ENCODE measurements at regions not wholly inside any gene's neighbourhood (a gene's known extent, or its start where the extent isn't known, plus 50 kb on each side); places are given as distances from the start of the nearest gene placed in this dataset.

DNA sequence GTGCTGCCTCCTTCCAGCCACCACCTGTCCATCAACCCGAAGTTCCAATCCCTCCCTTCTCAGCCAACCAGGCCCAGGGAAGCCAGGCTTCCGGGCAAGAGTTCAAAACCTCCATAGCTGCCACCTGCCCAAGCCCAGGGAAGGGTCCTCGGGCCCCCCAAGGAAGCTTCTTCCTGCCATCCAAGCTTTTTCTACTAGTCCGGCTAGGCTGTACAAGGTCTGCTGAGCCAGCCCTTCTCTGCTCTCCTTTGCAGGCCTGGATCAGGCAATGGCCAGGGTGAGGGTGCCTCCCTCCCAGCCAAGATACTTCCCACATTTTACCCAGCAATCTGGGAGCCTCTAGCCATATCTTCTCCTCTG is 96.2 kb downstream of the PJA1 start:
- no peak overlapping the region for H3K27ac ChIP-seq (ENCODE audit: low read depth in 1 of 2, low read length in 2 of 2)

DNA sequence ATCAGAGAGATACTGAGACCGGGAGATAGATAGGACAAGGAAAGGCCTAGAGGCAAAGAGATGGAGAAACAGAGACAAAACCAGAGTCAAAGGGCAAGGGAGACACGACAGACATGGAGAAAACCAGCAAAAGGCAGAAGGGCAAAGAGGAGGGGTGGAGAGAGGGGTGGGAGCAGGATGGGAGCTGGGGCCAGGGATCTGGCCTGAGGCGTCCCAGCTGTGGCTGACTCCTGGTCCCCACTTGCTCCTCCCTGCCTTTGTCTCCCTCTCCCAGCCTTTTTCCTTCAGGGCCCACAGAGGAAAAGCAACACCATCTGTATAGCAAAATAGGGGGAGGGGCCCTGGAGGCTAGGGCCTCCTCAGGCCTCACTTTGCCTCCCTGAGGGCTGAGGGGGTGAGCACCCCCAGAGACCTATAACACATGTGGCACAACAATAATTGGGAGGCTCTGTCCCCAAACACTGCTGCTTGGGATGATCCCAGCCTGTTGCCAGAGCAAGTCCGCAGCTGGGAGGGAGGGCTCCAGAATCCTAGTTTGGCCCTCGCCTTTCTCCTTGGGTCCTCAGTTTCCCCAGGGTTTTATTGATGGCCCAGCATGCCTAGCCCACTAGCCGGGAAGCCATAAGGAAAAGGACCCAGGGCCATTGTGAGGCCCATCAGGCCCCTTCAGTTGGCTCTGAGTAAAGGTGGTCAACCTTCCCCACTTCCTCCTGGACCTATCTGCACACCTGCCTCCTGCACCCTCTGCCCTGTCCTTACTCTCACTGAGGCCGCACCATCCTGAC is 96.8 kb downstream of the PJA1 start:
- Mint-ChIP-seq H3K36me3 (ENCODE audit: low read depth) (no peaks in the 10 kb centered on the region), H3K4me1 (ENCODE audit: low read depth) (no peaks in the 10 kb centered on the region), H3K27me3 (no peaks in the 10 kb centered on the region), H3K4me3 (no peak overlapping the region), H3K27ac (no peak overlapping the region), H3K9me3 (no peaks in the 10 kb centered on the region)
- DNase-seq (no peak), ATAC-seq (ENCODE audit: poor library complexity) (no peak)
- H3K4me1 ChIP-seq (ENCODE audit: insufficient read depth, low read length), result no peaks in the 10 kb centered on the region
- H3K27me3 ChIP-seq (ENCODE audit: control insufficient read depth in 1 of 2, insufficient read depth in 2 of 2, low read length in 2 of 2), result no peaks in the 10 kb centered on the region
- intact Hi-C loops (cut with DNase I, micrococcal nuclease), result no loop called here
- no peaks in the 10 kb centered on the region for H3K36me3 ChIP-seq (ENCODE audit: insufficient read depth, low read length)
- POLR2A ChIA-PET, result no interaction called here
- H3K4me3 ChIP-seq (ENCODE audit: low read length), result no peak overlapping the region
- H3K9me3 ChIP-seq (ENCODE audit: control insufficient read depth in 1 of 2, insufficient read depth in 1 of 2, low read length in 2 of 2), result no peaks in the 10 kb centered on the region
- CTCF ChIA-PET, result no interaction called here
- TF ChIP-seq, protein P1, sequence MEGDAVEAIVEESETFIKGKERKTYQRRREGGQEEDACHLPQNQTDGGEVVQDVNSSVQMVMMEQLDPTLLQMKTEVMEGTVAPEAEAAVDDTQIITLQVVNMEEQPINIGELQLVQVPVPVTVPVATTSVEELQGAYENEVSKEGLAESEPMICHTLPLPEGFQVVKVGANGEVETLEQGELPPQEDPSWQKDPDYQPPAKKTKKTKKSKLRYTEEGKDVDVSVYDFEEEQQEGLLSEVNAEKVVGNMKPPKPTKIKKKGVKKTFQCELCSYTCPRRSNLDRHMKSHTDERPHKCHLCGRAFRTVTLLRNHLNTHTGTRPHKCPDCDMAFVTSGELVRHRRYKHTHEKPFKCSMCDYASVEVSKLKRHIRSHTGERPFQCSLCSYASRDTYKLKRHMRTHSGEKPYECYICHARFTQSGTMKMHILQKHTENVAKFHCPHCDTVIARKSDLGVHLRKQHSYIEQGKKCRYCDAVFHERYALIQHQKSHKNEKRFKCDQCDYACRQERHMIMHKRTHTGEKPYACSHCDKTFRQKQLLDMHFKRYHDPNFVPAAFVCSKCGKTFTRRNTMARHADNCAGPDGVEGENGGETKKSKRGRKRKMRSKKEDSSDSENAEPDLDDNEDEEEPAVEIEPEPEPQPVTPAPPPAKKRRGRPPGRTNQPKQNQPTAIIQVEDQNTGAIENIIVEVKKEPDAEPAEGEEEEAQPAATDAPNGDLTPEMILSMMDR (IDR thresholded peaks at IDR 0.05), result no peak
- no peak overlapping the region for H3K27ac ChIP-seq (ENCODE audit: low read depth in 1 of 2, low read length in 2 of 2)

More for the DNA sequence above, 96.2 kb downstream of the PJA1 start:
- no peaks in the 10 kb centered on the region for H3K4me1 Mint-ChIP-seq (ENCODE audit: low read depth)
- Histone ChIP-seq H3K36me3 (ENCODE audit: insufficient read depth, low read length) (no peaks in the 10 kb centered on the region), H3K27me3 (ENCODE audit: control insufficient read depth in 1 of 2, insufficient read depth in 2 of 2, low read length in 2 of 2) (no peaks in the 10 kb centered on the region), H3K4me1 (ENCODE audit: insufficient read depth, low read length) (no peaks in the 10 kb centered on the region), H3K4me3 (ENCODE audit: low read length) (no peak overlapping the region), H3K9me3 (ENCODE audit: control insufficient read depth in 1 of 2, insufficient read depth in 1 of 2, low read length in 2 of 2) (no peaks in the 10 kb centered on the region)
- no peaks in the 10 kb centered on the region for H3K36me3 Mint-ChIP-seq (ENCODE audit: low read depth)
- ATAC-seq (ENCODE audit: poor library complexity) (no peak), DNase-seq (no peak)
- no peaks in the 10 kb centered on the region for H3K27me3 Mint-ChIP-seq
- H3K27ac Mint-ChIP-seq, result no peak overlapping the region
- intact Hi-C loops (cut with DNase I, micrococcal nuclease), result no loop called here
- TF ChIP-seq, protein P1 (IDR thresholded peaks at IDR 0.05), result no peak
- no peaks in the 10 kb centered on the region for H3K9me3 Mint-ChIP-seq
- no peak overlapping the region for H3K4me3 Mint-ChIP-seq
- ChIA-PET POLR2A (no interaction called here), CTCF (no interaction called here)

DNA sequence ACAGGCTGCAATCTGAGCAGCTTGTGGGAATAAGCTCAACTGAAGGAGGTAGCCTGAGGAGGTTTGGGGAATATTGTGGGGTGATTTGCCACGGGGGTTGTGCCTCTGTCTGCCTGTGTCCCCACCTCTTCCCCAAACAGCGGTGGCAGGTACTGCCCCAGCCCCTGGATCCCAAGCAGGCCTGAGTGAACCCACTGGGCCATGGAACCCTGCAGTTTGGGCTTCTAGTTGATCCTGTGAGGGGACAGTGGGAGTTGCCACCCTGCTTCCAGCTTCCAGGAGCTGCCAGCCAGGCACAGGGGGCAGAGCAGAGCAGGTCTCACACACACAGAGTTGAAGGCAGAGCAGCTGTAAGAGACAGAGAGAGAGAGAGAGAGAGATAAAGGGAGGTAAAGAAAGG is 97.4 kb downstream of the PJA1 start:
- POLR2A ChIA-PET, result no interaction called here
- no peak for DNase-seq
- Histone ChIP-seq H3K27ac (ENCODE audit: low read depth in 1 of 2, low read length in 2 of 2) (no peak overlapping the region), H3K27me3 (ENCODE audit: control insufficient read depth in 1 of 2, insufficient read depth in 2 of 2, low read length in 2 of 2) (no peaks in the 10 kb centered on the region), H3K4me1 (ENCODE audit: insufficient read depth, low read length) (no peaks in the 10 kb centered on the region), H3K36me3 (ENCODE audit: insufficient read depth, low read length) (no peaks in the 10 kb centered on the region), H3K9me3 (ENCODE audit: control insufficient read depth in 1 of 2, insufficient read depth in 1 of 2, low read length in 2 of 2) (no peaks in the 10 kb centered on the region), H3K4me3 (ENCODE audit: low read length) (no peak overlapping the region)
- intact Hi-C loops (cut with DNase I, micrococcal nuclease), result no loop called here
- Mint-ChIP-seq H3K4me1 (ENCODE audit: low read depth) (no peaks in the 10 kb centered on the region), H3K9me3 (no peaks in the 10 kb centered on the region), H3K27ac (no peak overlapping the region), H3K4me3 (no peak overlapping the region), H3K36me3 (ENCODE audit: low read depth) (no peaks in the 10 kb centered on the region), H3K27me3 (no peaks in the 10 kb centered on the region)
- TF ChIP-seq, protein P1 (IDR thresholded peaks at IDR 0.05), result no peak
- ATAC-seq (ENCODE audit: poor library complexity), result no peak
- CTCF ChIA-PET, result no interaction called here
